ENCODE measurements at regions not wholly inside any gene's neighbourhood (a gene's known extent, or its start where the extent isn't known, plus 50 kb on each side); places are given as distances from the start of the nearest gene placed in this dataset.

DNA sequence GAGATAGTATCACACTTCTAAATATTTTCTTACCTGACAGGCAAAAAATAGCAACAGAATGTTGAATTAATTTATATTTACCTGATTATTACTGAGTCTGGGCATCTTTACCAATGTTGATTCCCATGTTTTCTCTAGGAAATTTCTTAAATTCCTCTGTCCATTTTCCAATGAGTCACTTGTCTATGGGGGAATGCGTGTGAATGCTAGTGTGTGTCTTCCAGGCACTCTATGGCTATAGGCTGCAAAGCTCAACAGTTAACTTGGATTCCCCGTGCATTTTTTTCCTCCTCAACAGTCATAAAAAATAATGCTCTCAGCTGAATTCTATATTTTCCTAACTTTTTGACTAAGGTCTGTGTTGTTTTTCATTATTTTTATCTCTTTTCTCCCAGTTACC lies 1385.8 kb upstream of the FLRT2 start:
- no peaks in the 10 kb centered on the region for H3K27me3 ChIP-seq
- H3K36me3 ChIP-seq, result no peaks in the 10 kb centered on the region
- no peaks in the 10 kb centered on the region for H3K4me1 ChIP-seq
- H3K27ac ChIP-seq, result no peak overlapping the region
- H3K4me3 ChIP-seq, result no peak overlapping the region
- no peaks in the 10 kb centered on the region for H3K9me3 ChIP-seq (replicated peaks)
- DNase-seq, result no peak

DNA sequence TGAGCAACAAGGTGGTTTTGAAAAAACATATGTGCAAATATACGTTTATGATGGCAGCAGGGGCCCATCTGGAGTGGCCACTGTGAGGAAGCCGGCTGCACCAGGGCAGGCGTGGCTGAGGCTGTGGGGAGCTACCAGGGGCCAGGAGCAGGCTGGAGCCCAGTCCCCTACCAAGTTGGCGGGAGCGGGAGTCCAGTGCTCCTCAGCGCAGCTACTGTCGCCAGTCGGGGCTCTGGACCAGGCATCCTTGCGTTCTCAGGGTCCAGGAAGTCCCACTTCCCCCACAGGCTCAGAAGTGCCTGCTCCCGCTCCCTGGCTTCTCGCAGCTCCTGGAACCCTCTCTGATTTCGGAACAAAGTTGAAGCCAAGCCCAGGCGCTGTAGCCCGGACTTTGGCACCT lies 1377.5 kb upstream of the FLRT2 start:
- H3K9me3 ChIP-seq (replicated peaks), result no peaks in the 10 kb centered on the region
- H3K36me3 ChIP-seq, result no peaks in the 10 kb centered on the region
- H3K4me3 ChIP-seq, result no peak overlapping the region
- DNase-seq, result no peak
- no peaks in the 10 kb centered on the region for H3K4me1 ChIP-seq
- H3K27me3 ChIP-seq, result no peaks in the 10 kb centered on the region
- H3K27ac ChIP-seq, result no peak overlapping the region

DNA sequence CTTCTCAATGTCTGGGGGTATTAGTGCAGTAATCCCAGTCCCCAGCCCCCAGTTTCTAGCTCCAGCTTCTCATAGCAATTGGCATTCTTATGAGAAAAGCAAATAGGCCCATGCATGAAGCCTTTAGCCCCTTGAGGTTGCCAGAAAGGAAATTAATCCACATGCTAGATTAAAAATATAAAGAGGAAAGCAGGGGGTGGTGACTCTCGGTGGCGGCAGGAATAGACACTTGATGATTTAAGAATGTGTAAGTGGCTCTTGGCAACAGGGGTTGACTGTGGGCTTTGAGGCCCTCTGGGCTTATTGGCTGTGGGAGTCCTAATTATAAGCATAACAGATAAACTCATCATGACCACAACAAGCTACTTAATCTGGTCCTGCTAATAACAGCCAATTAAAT lies 1367.3 kb upstream of the FLRT2 start:
- H3K27me3 ChIP-seq, result no peaks in the 10 kb centered on the region
- H3K4me3 ChIP-seq, result no peak overlapping the region
- H3K4me1 ChIP-seq, result no peaks in the 10 kb centered on the region
- H3K9me3 ChIP-seq (replicated peaks), result no peaks in the 10 kb centered on the region
- DNase-seq, result no peak
- no peaks in the 10 kb centered on the region for H3K36me3 ChIP-seq
- H3K27ac ChIP-seq, result no peak overlapping the region

DNA sequence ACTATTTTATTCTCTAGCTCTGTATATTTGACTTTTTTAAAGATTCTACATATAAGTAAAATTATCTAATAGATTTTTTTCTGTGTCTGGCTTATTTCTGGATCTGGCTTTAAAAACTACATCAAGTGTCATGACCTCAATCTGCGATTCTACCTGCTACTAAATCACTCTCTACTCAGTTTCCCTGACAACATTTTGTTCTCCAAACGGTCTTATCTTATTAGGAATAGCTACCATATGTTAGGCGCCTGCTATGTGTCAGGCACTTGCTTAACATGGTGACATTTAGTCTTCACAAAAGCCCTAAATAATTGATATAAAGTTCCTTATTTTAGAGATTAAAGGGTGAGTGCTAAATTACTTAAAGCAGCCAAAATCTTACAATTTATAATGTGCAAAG lies 1362.9 kb upstream of the FLRT2 start:
- H3K9me3 ChIP-seq (replicated peaks), result no peaks in the 10 kb centered on the region
- no peaks in the 10 kb centered on the region for H3K4me1 ChIP-seq
- DNase-seq, result no peak
- H3K27me3 ChIP-seq, result no peaks in the 10 kb centered on the region
- no peak overlapping the region for H3K27ac ChIP-seq
- no peak overlapping the region for H3K4me3 ChIP-seq
- no peaks in the 10 kb centered on the region for H3K36me3 ChIP-seq

DNA sequence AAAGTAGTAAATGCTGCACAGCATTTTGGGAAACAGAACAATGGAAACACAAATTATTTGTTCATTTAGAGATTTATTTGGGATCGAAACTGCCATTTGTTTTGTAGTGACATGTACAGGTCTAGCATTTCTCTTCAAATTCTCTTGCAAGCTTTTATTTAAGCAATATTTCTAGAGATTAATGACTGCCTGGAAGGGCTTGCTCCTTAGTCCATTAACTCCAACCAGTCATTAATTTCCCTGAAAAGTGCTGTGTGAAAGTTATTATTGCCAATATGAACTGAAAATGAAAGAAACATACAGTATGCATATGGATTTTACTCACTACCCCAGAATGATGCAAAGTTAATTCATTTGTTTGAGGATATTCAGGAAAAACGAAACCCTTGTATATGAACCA lies 1349.6 kb upstream of the FLRT2 start:
- no peak overlapping the region for H3K4me3 ChIP-seq
- no peaks in the 10 kb centered on the region for H3K9me3 ChIP-seq (replicated peaks)
- no peak for DNase-seq
- no peaks in the 10 kb centered on the region for H3K27me3 ChIP-seq
- peaks cover 8% of the 10 kb centered on the region for H3K4me1 ChIP-seq
- H3K36me3 ChIP-seq, result no peaks in the 10 kb centered on the region
- H3K27ac ChIP-seq, result no peak overlapping the region

DNA sequence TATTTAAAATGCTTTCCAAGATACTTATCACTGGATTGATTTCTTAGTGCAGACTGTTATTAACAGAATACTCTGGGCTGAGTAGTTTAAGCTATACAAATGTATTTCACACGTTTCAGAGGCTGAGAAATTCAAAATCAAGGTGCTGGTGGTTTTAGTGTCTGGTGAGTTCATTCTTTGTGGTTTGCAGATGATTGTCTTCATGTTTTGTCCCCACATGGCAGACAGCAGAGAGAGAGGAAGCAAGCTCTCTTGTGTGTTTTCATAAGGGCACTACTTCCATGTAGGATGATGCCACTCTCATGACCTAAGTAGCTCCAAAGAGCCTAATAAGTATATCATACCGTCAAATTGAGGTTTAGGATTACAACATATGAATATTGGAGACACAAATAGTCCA lies 1348.9 kb upstream of the FLRT2 start:
- H3K9me3 ChIP-seq (replicated peaks), result no peaks in the 10 kb centered on the region
- DNase-seq, result no peak

DNA sequence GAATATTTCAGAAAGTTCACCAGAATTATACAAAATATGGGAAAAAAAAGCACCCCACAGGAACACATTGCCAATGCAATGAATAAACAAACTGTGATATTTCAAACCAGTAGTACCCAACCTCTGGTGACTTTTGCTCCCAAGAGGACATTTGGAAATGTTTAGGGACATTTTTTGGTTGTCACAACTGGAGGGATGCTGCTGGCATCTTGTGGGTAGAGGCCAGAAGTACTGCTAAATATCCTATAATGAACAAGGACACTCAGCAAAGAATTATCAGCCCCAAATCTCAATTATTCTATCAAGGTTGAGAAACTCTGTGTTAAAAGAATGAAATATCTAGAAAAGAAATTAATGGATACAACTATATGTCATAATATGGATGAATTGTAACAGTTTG lies 1334.4 kb upstream of the FLRT2 start:
- no peak overlapping the region for H3K4me3 ChIP-seq
- H3K36me3 ChIP-seq, result no peaks in the 10 kb centered on the region
- peaks cover 2% of the 10 kb centered on the region; the same call in 1 of the 2 replicates for H3K4me1 ChIP-seq
- no peak for DNase-seq
- H3K27ac ChIP-seq, result no peak overlapping the region
- H3K27me3 ChIP-seq, result no peaks in the 10 kb centered on the region
- no peaks in the 10 kb centered on the region for H3K9me3 ChIP-seq (replicated peaks)

More for the DNA sequence above, 1348.9 kb upstream of the FLRT2 start:
- Histone ChIP-seq H3K27me3 (no peaks in the 10 kb centered on the region), H3K36me3 (no peaks in the 10 kb centered on the region), H3K27ac (no peak overlapping the region), H3K4me1 (peaks cover 8% of the 10 kb centered on the region), H3K4me3 (no peak overlapping the region)

DNA sequence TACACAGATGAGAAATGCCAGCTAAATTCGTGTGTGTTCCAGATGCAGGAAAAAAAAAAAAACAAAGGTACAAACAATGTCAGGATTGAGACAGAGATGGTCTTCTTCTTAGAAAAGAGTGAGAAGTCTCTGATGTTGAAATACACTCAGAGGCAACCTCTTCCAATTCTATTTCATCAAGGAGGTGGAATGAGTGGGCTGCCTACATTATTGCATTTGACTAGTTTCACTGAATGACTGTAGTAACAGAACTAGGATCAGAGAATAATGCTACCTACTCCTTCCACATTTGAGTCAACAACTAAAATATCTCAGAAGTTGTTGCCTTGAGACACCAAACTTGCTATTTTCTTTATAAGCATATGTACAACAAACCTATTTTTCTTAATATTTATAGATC lies 1332.2 kb upstream of the FLRT2 start:
- no peak for DNase-seq
- Histone ChIP-seq H3K4me1 (peaks cover 4% of the 10 kb centered on the region), H3K4me3 (no peak overlapping the region), H3K27ac (no peak overlapping the region), H3K36me3 (no peaks in the 10 kb centered on the region), H3K27me3 (no peaks in the 10 kb centered on the region), H3K9me3 (replicated peaks) (no peaks in the 10 kb centered on the region)

DNA sequence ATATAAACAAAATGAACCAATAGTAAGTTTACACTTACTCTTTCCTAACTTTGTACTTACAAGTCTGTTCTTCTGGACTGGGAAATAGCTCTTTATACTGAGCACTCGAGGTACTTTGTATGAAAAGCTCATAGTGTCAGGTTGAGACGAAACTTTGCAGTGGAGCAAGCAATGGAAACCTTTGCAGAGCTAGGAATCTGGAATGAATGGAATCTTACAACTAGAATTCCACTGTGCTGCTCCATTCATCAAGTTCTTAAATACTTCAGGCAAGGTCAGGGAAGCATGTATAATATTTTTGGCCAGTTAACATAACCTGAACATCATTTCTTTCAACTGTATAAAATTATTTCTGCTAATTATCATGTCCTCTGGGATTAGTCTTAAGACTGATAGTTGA lies 1327.5 kb upstream of the FLRT2 start:
- Histone ChIP-seq H3K4me3 (no peak overlapping the region), H3K9me3 (replicated peaks) (no peaks in the 10 kb centered on the region), H3K4me1 (peaks cover 4% of the 10 kb centered on the region), H3K27me3 (no peaks in the 10 kb centered on the region), H3K36me3 (no peaks in the 10 kb centered on the region), H3K27ac (no peak overlapping the region)
- no peak for DNase-seq

DNA sequence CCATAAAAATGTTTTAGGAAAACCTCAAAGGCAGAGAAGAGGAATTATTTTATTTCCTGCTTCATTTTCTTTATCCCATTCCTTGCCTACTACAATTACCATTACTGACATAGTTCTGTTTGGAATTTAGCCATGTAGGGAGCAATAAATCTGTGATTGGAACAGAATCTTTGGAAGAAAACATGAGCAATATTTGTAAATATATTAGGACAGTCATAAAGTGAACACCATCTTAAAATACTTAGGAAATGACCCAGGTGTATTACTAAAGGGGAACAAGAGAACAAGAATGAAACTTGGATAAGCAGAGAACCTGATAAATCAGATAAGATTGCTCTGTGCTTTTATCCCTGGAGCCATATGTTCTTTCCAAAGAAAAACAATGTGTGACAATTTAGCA lies 1326.0 kb upstream of the FLRT2 start:
- Histone ChIP-seq H3K36me3 (no peaks in the 10 kb centered on the region), H3K27ac (no peak overlapping the region), H3K9me3 (replicated peaks) (no peaks in the 10 kb centered on the region), H3K27me3 (no peaks in the 10 kb centered on the region), H3K4me3 (no peak overlapping the region), H3K4me1 (peaks cover 4% of the 10 kb centered on the region)
- DNase-seq, result no peak

DNA sequence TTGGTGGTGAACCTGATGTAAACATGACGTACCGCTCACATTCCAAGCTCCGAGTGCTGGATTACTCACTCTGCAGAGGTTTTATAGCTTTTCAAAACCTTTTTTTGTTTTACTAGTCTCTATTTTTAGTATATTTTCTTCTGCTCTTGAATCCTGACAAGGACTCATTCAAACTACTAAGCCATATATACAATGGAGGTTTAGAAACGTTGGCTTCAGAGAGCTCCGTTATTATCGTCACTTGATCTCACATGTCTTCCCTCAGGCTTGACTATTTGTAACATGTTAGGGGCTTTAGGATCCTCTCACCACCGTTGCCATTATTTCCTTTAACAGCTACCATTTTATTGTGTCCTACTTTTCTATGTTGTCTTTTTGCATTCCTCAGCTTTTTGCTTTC lies 1321.5 kb upstream of the FLRT2 start:
- peak; percentile 10 to 32 for DNase-seq
- no peaks in the 10 kb centered on the region for H3K36me3 ChIP-seq
- no peaks in the 10 kb centered on the region for H3K27me3 ChIP-seq
- H3K9me3 ChIP-seq (replicated peaks), result no peaks in the 10 kb centered on the region
- no peak overlapping the region for H3K27ac ChIP-seq
- no peaks in the 10 kb centered on the region for H3K4me1 ChIP-seq
- H3K4me3 ChIP-seq, result peak overlapping the region; percentile 50

DNA sequence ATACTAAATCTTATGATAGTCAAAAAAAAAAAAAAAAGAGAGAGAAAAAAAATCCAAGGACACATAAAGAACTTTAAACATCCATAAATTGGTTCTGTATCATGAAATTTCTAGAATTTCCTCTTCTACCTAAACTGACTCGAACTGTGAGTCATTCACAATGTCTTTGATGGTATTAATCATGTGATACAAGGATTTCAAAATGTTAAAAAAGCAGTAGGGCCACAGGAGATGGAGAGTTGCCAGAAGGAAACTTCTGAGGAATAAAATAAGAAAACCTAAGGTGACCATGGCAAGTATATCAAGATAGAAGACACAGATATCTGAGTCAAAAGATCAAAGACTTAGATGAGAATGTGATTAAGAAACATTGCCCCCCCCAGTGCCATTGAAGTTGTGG lies 1320.9 kb upstream of the FLRT2 start:
- Histone ChIP-seq H3K36me3 (no peaks in the 10 kb centered on the region), H3K9me3 (replicated peaks) (no peaks in the 10 kb centered on the region), H3K4me1 (no peaks in the 10 kb centered on the region), H3K4me3 (no peak overlapping the region), H3K27me3 (no peaks in the 10 kb centered on the region), H3K27ac (no peak overlapping the region)
- DNase-seq, result no peak

DNA sequence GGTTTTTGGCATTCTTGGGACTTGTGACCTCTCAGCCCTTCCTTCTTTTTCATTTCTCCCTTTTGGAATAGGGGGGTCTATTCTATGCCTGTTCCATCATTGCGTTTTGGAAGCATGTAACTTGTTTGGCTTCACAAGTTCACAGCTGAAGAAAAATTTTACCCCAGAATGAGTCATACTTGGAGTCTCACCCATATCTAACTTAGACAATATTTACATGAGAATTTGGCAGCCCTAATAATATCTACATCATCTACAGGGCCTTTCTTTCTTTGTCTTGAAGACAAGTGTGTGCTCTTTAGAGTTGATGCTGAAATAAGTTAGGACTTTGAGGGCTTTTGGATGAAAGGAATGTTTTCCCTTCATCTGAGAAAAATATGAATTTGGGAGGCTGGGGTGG lies 1312.9 kb upstream of the FLRT2 start:
- Histone ChIP-seq H3K9me3 (replicated peaks) (no peaks in the 10 kb centered on the region), H3K4me3 (no peak overlapping the region), H3K27ac (no peak overlapping the region), H3K27me3 (no peaks in the 10 kb centered on the region), H3K36me3 (no peaks in the 10 kb centered on the region), H3K4me1 (no peaks in the 10 kb centered on the region)
- no peak for DNase-seq

DNA sequence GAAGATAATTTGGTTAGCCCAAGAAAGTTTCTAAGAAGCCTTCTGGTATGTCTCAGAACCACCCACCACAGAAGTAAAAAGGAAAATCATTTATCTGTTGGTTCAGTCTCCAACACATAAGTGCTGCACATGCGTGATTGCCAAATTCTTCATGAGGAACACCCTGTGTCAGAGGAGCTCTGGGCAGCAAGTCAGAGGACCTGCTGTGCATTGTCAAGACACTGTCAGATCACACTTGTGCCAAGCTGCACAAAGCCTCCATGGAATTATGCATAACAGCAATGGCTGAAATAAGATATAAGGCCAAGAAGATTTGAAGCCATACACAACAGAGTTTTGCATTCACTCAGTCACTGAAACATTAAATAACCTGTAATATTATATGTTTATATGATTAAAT lies 1304.7 kb upstream of the FLRT2 start:
- Histone ChIP-seq H3K4me3 (no peak overlapping the region), H3K4me1 (no peaks in the 10 kb centered on the region), H3K27ac (no peak overlapping the region), H3K9me3 (replicated peaks) (no peaks in the 10 kb centered on the region), H3K27me3 (no peaks in the 10 kb centered on the region), H3K36me3 (no peaks in the 10 kb centered on the region)
- no peak for DNase-seq

DNA sequence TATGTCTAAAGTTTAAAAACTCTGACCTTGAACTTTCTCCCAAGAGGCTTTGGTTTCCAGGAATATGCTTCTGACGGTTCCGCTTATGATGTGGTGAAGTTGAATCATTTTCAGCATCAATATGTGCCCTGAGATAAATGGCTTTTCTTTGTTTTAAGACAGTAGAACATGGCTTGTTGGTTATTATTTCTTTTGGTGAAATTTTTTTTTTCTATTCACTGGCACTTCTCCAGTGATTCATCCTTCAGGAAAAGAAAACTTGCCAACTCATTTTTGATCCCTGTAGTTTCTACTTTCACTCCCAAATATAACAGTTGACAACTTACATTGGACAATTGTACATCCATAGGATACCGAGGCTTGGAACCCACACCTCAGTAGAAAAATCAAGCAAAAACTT lies 1301.2 kb upstream of the FLRT2 start:
- H3K4me3 ChIP-seq, result no peak overlapping the region
- no peaks in the 10 kb centered on the region for H3K27me3 ChIP-seq
- no peaks in the 10 kb centered on the region for H3K9me3 ChIP-seq (replicated peaks)
- no peaks in the 10 kb centered on the region for H3K36me3 ChIP-seq
- DNase-seq, result no peak
- H3K27ac ChIP-seq, result no peak overlapping the region
- H3K4me1 ChIP-seq, result no peaks in the 10 kb centered on the region

DNA sequence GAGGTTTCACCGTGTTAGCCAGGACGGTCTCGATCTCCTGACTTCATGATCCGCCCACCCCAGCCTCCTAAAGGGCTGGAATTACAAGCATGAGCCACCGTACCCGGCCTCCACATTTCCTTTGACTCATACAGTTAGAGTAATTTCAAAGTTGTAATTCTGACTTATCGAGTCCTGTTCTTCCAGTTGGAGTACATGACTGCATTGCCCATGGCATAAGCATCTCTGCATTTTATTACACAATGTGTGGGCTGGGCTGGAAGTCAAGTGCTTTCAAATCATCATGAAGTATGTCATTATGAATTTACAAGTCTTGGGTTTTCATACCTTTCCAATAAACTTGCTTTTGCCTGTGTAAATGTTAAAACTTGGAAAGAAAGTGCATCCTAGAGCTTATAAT lies 1295.7 kb upstream of the FLRT2 start:
- H3K9me3 ChIP-seq (replicated peaks), result no peaks in the 10 kb centered on the region
- H3K36me3 ChIP-seq, result no peaks in the 10 kb centered on the region
- no peaks in the 10 kb centered on the region for H3K4me1 ChIP-seq
- no peak overlapping the region for H3K27ac ChIP-seq
- H3K27me3 ChIP-seq, result no peaks in the 10 kb centered on the region
- DNase-seq, result no peak
- H3K4me3 ChIP-seq, result no peak overlapping the region

DNA sequence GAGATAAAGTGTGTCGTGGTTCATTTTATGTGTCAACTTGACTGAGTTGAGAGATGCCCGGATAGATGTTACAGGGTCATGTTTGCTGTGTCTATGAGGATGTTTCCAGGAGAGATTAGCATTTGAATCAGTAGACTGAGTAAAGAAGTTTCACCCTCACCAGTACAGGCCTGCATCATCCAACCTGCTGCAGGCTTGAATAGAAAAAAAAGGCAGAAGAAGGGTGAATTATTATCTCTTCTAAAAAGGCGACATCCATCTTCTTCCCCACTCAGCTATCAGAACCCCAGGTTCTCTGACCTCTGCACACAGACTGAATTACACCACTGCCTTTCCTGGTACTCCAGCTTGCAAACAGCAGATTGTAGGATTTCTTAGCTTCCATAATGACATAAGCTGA lies 1293.7 kb upstream of the FLRT2 start:
- DNase-seq, result no peak
- Histone ChIP-seq H3K27me3 (no peaks in the 10 kb centered on the region), H3K4me3 (no peak overlapping the region), H3K36me3 (no peaks in the 10 kb centered on the region), H3K9me3 (replicated peaks) (no peaks in the 10 kb centered on the region), H3K4me1 (no peaks in the 10 kb centered on the region), H3K27ac (no peak overlapping the region)
